Chondrocyte (in vitro differentiated cells): ENCODE measurements at regions not wholly inside any gene's neighbourhood (a gene's known extent, or its start where the extent isn't known, plus 50 kb on each side); places are given as distances from the start of the nearest gene placed in this dataset.
"Not testable (repeated sequence)": the region's sequence is repeated elsewhere in the genome, so short reads cannot be mapped to it uniquely, and the experiment has no call there.

Experiments used
- DNase-seq: peaks from one replicate; pipeline ENCODE4 v3.0.0; 2021; ENCODE audit warnings: mixed read lengths, low spot score
- H3K27ac Mint-ChIP-seq: one replicate; pipeline ENCODE4 v1.8.0; 2021; ENCODE audit warnings: mild to moderate bottlenecking, moderate library complexity, mixed read lengths; ENCODE audit not compliant: unreplicated experiment
- H3K27me3 Mint-ChIP-seq: 2 replicates; pipeline ENCODE4 v1.8.0; 2021; ENCODE audit warnings: low read depth, mixed read lengths
- H3K36me3 Mint-ChIP-seq: 2 replicates; pipeline ENCODE4 v1.8.0; 2021; ENCODE audit warnings: low read depth, mixed read lengths
- H3K4me1 Mint-ChIP-seq: 2 replicates; pipeline ENCODE4 v1.8.0; 2021; ENCODE audit warnings: low read depth, mild to moderate bottlenecking, mixed read lengths
- H3K4me3 Mint-ChIP-seq: one replicate; pipeline ENCODE4 v1.8.0; 2021; ENCODE audit warnings: mild to moderate bottlenecking, moderate library complexity, mixed read lengths; ENCODE audit not compliant: unreplicated experiment
- H3K9me3 Mint-ChIP-seq: 2 replicates; pipeline ENCODE4 v1.8.0; 2021; ENCODE audit warnings: low read depth, mixed read lengths
- TF ChIP-seq, protein P1 (sequence below): fragments of 200-600 bp; sonication (generic); IDR thresholded peaks from 2 replicates; pipeline ENCODE4 v1.5.0; 2021; ENCODE audit warnings: antibody characterized with exemption, mild to moderate bottlenecking, moderate library complexity

DNA sequence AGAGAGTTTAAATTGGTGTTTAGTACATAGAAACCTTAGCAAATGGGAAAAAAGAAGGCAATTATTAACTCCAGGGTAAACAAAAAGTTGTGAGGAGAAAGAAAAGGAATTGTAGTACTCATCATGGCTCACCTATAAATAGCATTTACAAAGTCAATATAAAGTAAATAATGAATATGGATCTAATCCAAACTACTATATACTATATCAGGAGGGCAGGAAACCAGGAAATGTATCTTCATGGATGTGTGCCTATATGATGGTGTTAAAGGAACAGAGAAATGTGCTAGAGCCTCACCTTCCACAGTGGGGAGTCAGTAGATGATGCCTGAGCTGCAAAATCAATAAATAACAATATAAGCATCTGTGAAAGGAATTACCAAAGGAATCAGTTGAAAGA lies 208.9 kb downstream of the FAM43A start:
- H3K4me1 Mint-ChIP-seq, result no peaks in the 10 kb centered on the region
- no peak overlapping the region for H3K4me3 Mint-ChIP-seq
- H3K36me3 Mint-ChIP-seq, result peaks cover 10% of the 10 kb centered on the region
- TF ChIP-seq, protein P1, sequence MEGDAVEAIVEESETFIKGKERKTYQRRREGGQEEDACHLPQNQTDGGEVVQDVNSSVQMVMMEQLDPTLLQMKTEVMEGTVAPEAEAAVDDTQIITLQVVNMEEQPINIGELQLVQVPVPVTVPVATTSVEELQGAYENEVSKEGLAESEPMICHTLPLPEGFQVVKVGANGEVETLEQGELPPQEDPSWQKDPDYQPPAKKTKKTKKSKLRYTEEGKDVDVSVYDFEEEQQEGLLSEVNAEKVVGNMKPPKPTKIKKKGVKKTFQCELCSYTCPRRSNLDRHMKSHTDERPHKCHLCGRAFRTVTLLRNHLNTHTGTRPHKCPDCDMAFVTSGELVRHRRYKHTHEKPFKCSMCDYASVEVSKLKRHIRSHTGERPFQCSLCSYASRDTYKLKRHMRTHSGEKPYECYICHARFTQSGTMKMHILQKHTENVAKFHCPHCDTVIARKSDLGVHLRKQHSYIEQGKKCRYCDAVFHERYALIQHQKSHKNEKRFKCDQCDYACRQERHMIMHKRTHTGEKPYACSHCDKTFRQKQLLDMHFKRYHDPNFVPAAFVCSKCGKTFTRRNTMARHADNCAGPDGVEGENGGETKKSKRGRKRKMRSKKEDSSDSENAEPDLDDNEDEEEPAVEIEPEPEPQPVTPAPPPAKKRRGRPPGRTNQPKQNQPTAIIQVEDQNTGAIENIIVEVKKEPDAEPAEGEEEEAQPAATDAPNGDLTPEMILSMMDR, result no peak
- peaks cover 4% of the 10 kb centered on the region for H3K27me3 Mint-ChIP-seq
- H3K27ac Mint-ChIP-seq, result no peak overlapping the region
- peaks cover 28% of the 10 kb centered on the region for H3K9me3 Mint-ChIP-seq
- no peak for DNase-seq

DNA sequence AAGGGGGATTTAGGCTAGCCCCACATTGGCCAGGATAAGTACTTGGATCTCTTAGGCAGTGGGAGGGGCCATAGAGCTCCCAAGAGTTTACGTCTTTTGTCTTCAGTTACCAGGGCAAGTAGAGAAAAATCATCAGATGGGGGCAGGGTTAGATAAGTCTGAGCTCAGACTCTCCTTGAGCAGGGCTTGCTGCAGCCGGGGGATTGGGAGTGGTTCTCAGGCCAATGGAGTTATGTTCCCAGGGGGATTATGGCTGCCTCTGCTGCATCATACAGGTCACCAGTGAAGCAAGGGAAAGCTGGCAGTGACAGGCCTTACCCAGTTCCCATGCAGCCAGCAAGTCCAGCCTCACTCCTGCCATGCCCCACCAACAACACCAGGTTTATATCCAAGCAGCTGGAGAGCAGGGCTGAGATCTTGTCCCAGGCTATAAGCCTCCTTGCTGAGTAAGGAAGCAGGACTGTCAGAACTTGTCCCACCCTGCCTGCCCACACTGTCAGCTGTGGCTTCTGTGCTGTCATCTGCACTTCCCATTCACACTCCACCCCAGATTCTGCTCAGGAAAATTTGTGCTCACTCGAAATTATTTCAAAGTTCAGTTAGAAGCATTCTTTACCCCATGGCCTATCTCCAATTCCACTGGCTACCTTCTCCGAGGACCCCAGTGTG lies 215.3 kb downstream of the FAM43A start:
- Mint-ChIP-seq H3K9me3 (peaks cover 28% of the 10 kb centered on the region), H3K27ac (no peak overlapping the region), H3K27me3 (peaks cover 4% of the 10 kb centered on the region), H3K4me1 (no peaks in the 10 kb centered on the region), H3K4me3 (no peak overlapping the region), H3K36me3 (peaks cover 8% of the 10 kb centered on the region)
- TF ChIP-seq, protein P1, result no peak
- no peak for DNase-seq

DNA sequence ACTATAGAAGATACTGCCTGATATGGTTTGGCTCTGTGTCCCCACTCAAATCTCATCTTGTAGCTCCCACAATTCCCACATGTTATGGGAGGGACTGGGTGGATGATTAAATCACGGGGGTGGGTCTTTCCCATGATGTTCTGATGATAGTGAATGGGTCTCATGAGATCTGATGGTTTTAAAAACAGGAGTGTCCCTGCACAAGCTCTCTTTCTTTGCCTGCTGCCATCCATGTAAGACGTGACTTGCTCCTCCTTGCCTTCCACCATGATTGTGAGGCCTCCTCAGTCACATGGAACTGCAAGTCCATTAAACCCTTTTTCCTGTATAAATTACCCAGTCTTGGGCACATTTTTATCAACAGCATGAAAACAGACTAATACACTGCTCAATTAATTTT lies 217.8 kb downstream of the FAM43A start:
- H3K4me1 Mint-ChIP-seq, H3K36me3 Mint-ChIP-seq, H3K4me3 Mint-ChIP-seq, DNase-seq, H3K27me3 Mint-ChIP-seq, H3K27ac Mint-ChIP-seq: not testable (repeated sequence)
- H3K9me3 Mint-ChIP-seq, result peaks cover 21% of the 10 kb centered on the region

DNA sequence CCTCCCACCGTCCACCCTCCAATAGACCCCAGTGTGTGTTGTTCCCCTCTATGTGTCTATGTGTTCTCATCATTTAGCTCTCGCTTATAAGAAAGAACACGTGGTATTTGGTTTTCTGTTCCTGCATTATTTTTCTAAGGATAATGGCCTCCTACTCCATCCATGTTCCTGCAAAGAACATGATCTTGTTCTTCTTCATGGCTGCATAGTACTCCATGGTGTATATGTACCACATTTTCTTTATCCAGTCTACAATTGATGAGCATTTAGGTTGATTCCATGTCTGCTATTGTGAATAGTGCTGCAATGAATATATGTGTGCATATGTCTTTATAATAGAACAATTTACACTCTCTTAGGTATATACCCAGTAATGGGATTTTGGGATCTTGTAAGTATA lies 219.3 kb downstream of the FAM43A start:
- DNase-seq, H3K36me3 Mint-ChIP-seq, H3K4me1 Mint-ChIP-seq, H3K27ac Mint-ChIP-seq, H3K27me3 Mint-ChIP-seq, H3K4me3 Mint-ChIP-seq: not testable (repeated sequence)
- H3K9me3 Mint-ChIP-seq, result peaks cover 12% of the 10 kb centered on the region

DNA sequence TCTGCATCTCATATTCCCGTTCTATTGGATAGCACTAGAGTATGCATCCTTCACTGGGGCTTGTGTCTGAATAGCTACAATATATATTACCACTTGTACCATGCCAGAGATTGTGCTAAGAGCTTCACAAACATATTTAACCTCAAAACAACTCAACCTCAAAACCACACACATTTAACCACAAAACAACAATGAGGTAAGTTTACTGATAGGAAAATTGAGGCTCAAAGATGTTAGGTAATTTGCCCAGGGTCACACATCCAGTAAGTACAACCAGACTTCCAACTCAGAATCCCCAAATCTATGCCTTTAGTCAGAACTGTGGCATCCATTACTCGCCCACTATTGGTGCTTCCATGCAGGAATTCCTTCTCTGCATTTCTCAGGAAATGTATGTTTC lies 220.0 kb downstream of the FAM43A start:
- no peaks in the 10 kb centered on the region for H3K27me3 Mint-ChIP-seq
- H3K27ac Mint-ChIP-seq, result no peak overlapping the region
- H3K4me1 Mint-ChIP-seq, result peaks cover 3% of the 10 kb centered on the region
- TF ChIP-seq, protein P1, result no peak
- peaks cover 9% of the 10 kb centered on the region for H3K9me3 Mint-ChIP-seq
- no peak overlapping the region for H3K4me3 Mint-ChIP-seq
- no peak for DNase-seq
- peaks cover 1% of the 10 kb centered on the region for H3K36me3 Mint-ChIP-seq

DNA sequence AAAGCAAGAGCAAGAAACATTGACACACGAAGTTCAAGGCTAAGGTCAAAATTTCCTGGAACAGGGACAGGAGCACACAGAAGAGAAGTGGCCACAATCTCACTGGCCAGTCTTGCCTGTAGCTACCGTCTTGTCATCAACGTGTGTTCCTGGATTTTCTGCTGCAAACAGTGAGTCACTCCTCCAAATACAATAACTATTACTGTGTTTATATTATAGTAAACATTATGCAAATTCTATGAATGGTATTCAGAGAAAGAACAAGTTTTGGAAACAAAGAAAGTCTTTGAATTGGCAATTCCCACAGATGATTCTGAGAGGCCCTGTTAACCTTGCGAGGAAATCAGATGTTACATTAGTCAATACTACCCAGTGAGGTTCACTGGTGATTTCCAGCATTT lies 220.5 kb downstream of the FAM43A start:
- H3K27me3 Mint-ChIP-seq, result no peaks in the 10 kb centered on the region
- TF ChIP-seq, protein P1, result no peak
- no peak overlapping the region for H3K4me3 Mint-ChIP-seq
- peaks cover 1% of the 10 kb centered on the region for H3K36me3 Mint-ChIP-seq
- H3K9me3 Mint-ChIP-seq, result peaks cover 9% of the 10 kb centered on the region
- H3K27ac Mint-ChIP-seq, result no peak overlapping the region
- peaks cover 3% of the 10 kb centered on the region for H3K4me1 Mint-ChIP-seq
- DNase-seq, result no peak
